ENCODE measurements at regions not wholly inside any gene's neighbourhood (a gene's known extent, or its start where the extent isn't known, plus 50 kb on each side); places are given as distances from the start of the nearest gene placed in this dataset.

- TF ChIP-seq GATA2 (IDR thresholded peaks at IDR 0.05; ENCODE audit: low read depth, low read length) (no peak), GATA3 (IDR thresholded peaks at IDR 0.05; ENCODE audit: low read depth, low read length) (no peak)
Measured at GRCh38 chr10:113300201-113300600, 252.7 kb upstream of the HABP2 start.
